Erythroblast (primary cell): ENCODE measurements at regions not wholly inside any gene's neighbourhood (a gene's known extent, or its start where the extent isn't known, plus 50 kb on each side); places are given as distances from the start of the nearest gene placed in this dataset.

ENCODE experiments used
- GATA1 ChIP-seq: IDR thresholded peaks from 2 replicates; pipeline ENCODE4 v1.6.1; 2011; ENCODE audit warnings: low read depth, mild to moderate bottlenecking, control low read depth, low read length, moderate library complexity
- POLR2A ChIP-seq: IDR thresholded peaks from 2 replicates; pipeline ENCODE4 v1.6.1; 2011; ENCODE audit warnings: mild to moderate bottlenecking, low read length

DNA sequence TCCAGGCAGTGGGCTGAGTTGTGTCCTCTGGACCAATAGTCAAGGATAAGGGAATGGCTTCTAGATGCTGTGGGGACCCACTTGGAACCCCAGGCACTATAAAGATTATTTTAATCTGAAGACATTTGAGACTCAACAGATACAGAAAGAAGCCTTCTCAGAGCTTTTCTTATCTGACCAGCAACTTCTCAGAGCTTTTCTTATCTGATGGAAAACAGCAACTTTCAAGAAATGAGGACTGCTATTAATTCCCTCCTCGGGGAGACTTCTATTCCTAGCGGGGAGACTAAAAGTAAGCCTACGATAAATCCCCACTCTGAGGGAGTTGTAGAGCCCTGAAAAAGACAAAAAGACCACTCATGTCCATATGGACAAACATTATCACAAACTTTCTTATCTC lies 160.5 kb downstream of the RNASET2 start:
- no peak for TF ChIP-seq POLR2A
- no peak for TF ChIP-seq GATA1
